Smooth muscle cell (in vitro differentiated cells): ENCODE measurements at regions not wholly inside any gene's neighbourhood (a gene's known extent, or its start where the extent isn't known, plus 50 kb on each side); places are given as distances from the start of the nearest gene placed in this dataset.

Experiments used
- DNase-seq: peaks from one replicate; lab custom pipeline; 2025; ENCODE audit not compliant: unreplicated experiment; lab: John Stamatoyannopoulos, UW
- H2AFZ ChIP-seq: fragments of 200-600 bp; sonication (generic); 2 replicates; pipeline ENCODE4 v1.6.0; 2016; ENCODE audit warnings: antibody characterized with exemption, low read depth, mild to moderate bottlenecking
- H3F3A ChIP-seq: fragments of 200-600 bp; sonication (generic); 2 replicates; pipeline ENCODE4 v1.6.0; 2017; ENCODE audit warnings: antibody characterized with exemption, low read depth
- H3K27ac ChIP-seq: fragments of 200-600 bp; sonication (generic); 2 replicates; pipeline ENCODE4 v1.5.1; 2016; ENCODE audit warnings: low read depth, mild to moderate bottlenecking
- H3K27me3 ChIP-seq: fragments of 200-600 bp; sonication (generic); 2 replicates; pipeline ENCODE4 v1.6.1; 2016; ENCODE audit warnings: low read depth, mild to moderate bottlenecking
- H3K36me3 ChIP-seq: fragments of 200-600 bp; sonication (generic); 2 replicates; pipeline ENCODE4 v1.5.1; 2016; ENCODE audit warnings: low read depth
- H3K4me1 ChIP-seq: fragments of 200-600 bp; sonication (generic); 2 replicates; pipeline ENCODE4 v1.5.1; 2016; ENCODE audit warnings: low read depth
- H3K4me2 ChIP-seq: fragments of 200-600 bp; sonication (generic); 2 replicates; pipeline ENCODE4 v1.6.0; 2016; ENCODE audit warnings: mild to moderate bottlenecking
- H3K4me3 ChIP-seq: fragments of 200-600 bp; sonication (generic); 2 replicates; pipeline ENCODE4 v1.5.1; 2016; ENCODE audit warnings: mild to moderate bottlenecking
- H3K79me2 ChIP-seq: fragments of 200-600 bp; sonication (generic); 2 replicates; pipeline ENCODE4 v1.6.0; 2016; ENCODE audit warnings: low read depth, mild to moderate bottlenecking
- H3K9ac ChIP-seq: fragments of 200-600 bp; sonication (generic); 2 replicates; pipeline ENCODE4 v1.6.0; 2016; ENCODE audit warnings: low read depth
- H3K9me3 ChIP-seq: fragments of 200-600 bp; sonication (generic); replicated peaks from 2 replicates; pipeline ENCODE4 v1.5.1; 2016; ENCODE audit warnings: low read depth
- H4K20me1 ChIP-seq: fragments of 200-600 bp; sonication (generic); 2 replicates; pipeline ENCODE4 v1.6.0; 2016; ENCODE audit warnings: low read depth
- WGBS: methylation state at CpG from one replicate; pipeline ENCODE4 v1.1.7; 2016; ENCODE audit warnings: low lambda C conversion rate; 5-methylcytosine and 5-hydroxymethylcytosine counted together
- TF ChIP-seq, protein P1 (sequence below): fragments of 200-600 bp; sonication (generic); IDR thresholded peaks from 2 replicates; pipeline ENCODE4 v1.5.1; 2017; ENCODE audit warnings: borderline replicate concordance, mild to moderate bottlenecking, antibody characterized with exemption; ENCODE audit not compliant: insufficient read depth, poor library complexity, severe bottlenecking

DNA sequence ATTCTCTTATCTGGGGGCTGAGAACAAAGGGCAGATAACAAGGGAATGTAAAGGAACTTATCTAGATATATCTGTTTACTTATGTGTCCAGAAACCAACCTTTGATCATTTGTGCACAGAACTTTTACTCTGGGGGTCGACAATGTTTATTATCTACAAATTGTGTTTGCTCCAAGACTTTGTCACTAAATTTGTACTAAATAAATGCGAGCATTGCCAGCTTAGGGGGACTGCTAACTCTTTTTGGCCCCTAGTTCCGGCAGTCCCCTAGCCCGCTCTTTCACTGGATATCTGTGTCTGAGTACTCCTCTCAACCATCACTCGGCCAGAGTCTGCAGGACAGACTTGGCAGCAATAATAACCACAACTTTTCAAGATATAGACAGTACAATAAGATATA is 88.2 kb downstream of the FSCB start:
- 92% methylated on average over 5 of the region's 5 CpGs for WGBS
- Histone ChIP-seq H3K36me3 (no peaks in the 10 kb centered on the region), H3K9me3 (no peaks in the 10 kb centered on the region), H2AFZ (no peak overlapping the region), H3F3A (no peaks in the 10 kb centered on the region), H3K27ac (no peak overlapping the region), H3K27me3 (no peaks in the 10 kb centered on the region), H3K4me1 (no peaks in the 10 kb centered on the region), H3K79me2 (no peaks in the 10 kb centered on the region), H4K20me1 (no peaks in the 10 kb centered on the region), H3K4me2 (no peak overlapping the region), H3K9ac (no peak overlapping the region), H3K4me3 (no peak overlapping the region)
- no peak for DNase-seq
- TF ChIP-seq, protein P1, sequence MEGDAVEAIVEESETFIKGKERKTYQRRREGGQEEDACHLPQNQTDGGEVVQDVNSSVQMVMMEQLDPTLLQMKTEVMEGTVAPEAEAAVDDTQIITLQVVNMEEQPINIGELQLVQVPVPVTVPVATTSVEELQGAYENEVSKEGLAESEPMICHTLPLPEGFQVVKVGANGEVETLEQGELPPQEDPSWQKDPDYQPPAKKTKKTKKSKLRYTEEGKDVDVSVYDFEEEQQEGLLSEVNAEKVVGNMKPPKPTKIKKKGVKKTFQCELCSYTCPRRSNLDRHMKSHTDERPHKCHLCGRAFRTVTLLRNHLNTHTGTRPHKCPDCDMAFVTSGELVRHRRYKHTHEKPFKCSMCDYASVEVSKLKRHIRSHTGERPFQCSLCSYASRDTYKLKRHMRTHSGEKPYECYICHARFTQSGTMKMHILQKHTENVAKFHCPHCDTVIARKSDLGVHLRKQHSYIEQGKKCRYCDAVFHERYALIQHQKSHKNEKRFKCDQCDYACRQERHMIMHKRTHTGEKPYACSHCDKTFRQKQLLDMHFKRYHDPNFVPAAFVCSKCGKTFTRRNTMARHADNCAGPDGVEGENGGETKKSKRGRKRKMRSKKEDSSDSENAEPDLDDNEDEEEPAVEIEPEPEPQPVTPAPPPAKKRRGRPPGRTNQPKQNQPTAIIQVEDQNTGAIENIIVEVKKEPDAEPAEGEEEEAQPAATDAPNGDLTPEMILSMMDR, result no peak

DNA sequence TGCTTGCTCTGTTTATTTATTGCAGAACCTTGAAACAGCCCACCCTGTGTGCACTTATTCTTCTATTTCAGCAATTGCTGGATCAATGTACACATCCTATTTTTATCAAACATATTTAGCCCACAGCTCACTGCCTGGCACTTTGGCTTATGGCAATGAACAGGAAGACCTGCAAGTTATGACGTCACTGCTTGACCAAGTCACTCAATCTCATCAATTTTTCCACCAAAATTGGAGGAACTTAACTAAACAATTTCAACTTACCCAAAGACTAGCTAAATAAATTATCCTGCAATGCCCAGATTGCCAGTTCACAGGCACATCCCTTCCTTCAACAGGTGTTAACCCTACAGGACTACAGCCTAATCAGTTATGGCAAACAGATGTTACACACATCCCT is 89.3 kb downstream of the FSCB start:
- Histone ChIP-seq H2AFZ (no peak overlapping the region), H3K9ac (no peak overlapping the region), H3F3A (no peaks in the 10 kb centered on the region), H3K4me2 (no peak overlapping the region), H3K27me3 (no peaks in the 10 kb centered on the region), H3K36me3 (no peaks in the 10 kb centered on the region), H3K79me2 (no peaks in the 10 kb centered on the region), H3K4me3 (no peak overlapping the region), H3K4me1 (peaks cover 4% of the 10 kb centered on the region), H3K9me3 (no peaks in the 10 kb centered on the region), H4K20me1 (no peaks in the 10 kb centered on the region), H3K27ac (no peak overlapping the region)
- WGBS, result 88% methylated on average over 1 of the region's 1 CpG
- TF ChIP-seq, protein P1, result no peak
- DNase-seq, result no peak

DNA sequence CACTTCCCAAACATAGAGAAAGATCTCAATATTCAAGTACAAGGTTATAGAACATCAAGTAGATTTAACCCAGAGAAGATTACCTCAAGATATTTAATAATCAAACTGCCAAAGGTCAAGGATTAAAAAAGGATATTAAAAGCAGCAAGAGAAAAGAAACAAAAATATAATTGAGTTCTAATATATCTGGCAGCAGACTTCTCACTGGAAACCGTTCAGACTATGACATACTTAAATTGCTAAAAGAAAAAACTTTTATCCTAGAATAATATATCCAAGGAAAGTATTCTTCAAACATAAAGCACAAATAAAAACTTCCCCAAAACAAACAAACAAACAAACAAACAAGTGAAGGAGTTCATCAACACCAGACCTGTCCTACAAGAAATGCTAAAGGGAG is 92.4 kb downstream of the FSCB start:
- Histone ChIP-seq H3K4me3 (no peak overlapping the region), H3K9me3 (no peaks in the 10 kb centered on the region), H3K4me2 (no peak overlapping the region), H3K36me3 (no peaks in the 10 kb centered on the region), H3K27me3 (no peaks in the 10 kb centered on the region), H4K20me1 (no peaks in the 10 kb centered on the region), H3F3A (no peaks in the 10 kb centered on the region), H3K9ac (no peak overlapping the region), H3K4me1 (peaks cover 11% of the 10 kb centered on the region), H3K27ac (no peak overlapping the region), H3K79me2 (no peaks in the 10 kb centered on the region), H2AFZ (peak overlapping the region; percentile 86)
- 93% methylated on average over 1 of the region's 1 CpG for WGBS
- TF ChIP-seq, protein P1, result no peak
- no peak for DNase-seq

DNA sequence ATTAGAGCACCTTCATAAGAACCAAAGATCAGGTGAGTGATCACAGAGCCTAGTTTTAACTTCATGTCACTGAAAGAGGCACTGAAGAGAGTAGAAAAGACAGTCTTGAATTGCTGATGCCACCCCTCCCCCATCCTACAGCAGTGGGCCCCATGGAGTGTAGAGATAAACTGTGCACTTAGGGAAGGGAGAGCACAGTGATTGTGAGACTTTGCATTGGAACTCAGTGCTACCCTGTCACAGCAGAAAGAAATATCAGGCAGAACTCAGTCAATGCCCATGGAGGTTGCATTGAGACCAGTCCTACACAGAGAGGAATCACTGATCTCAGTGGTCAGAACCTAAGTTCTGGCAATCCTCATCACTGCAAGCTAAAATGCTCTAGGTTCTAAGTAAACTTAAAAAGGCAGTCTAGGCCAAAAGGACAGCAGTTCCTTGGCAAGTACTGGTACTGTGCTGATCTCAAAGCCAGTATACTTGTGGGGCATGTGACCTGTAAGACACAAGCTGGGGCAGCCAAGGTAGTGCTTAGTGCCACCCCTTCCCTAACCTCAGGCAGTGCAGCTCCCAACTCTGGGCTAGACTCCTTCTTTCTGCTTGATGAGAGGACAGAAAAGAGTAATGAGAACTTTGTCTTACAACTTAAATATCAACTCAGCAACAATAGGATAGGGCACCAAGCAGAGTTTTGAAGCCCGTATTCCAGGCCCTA is 94.1 kb downstream of the FSCB start:
- Histone ChIP-seq H3K9ac (no peak overlapping the region), H2AFZ (peak overlapping the region; percentile 33), H3K9me3 (no peaks in the 10 kb centered on the region), H3K4me3 (no peak overlapping the region), H3K79me2 (no peaks in the 10 kb centered on the region), H3K36me3 (no peaks in the 10 kb centered on the region), H3K27me3 (no peaks in the 10 kb centered on the region), H3K4me2 (no peak overlapping the region), H3K27ac (no peak overlapping the region), H3F3A (no peaks in the 10 kb centered on the region), H3K4me1 (peaks cover 11% of the 10 kb centered on the region), H4K20me1 (no peaks in the 10 kb centered on the region)
- 97% methylated on average over 1 of the region's 1 CpG for WGBS
- DNase-seq, result no peak
- TF ChIP-seq, protein P1, result no peak
